NCI-H526 treated with DMSO at 0.1 percent for 48 hours (cell line): ENCODE measurements at regions not wholly inside any gene's neighbourhood (a gene's known extent, or its start where the extent isn't known, plus 50 kb on each side); places are given as distances from the start of the nearest gene placed in this dataset.

Experiments
- DNase-seq: peaks from one replicate; lab custom pipeline; 2025; lab: John Stamatoyannopoulos, UW

DNA sequence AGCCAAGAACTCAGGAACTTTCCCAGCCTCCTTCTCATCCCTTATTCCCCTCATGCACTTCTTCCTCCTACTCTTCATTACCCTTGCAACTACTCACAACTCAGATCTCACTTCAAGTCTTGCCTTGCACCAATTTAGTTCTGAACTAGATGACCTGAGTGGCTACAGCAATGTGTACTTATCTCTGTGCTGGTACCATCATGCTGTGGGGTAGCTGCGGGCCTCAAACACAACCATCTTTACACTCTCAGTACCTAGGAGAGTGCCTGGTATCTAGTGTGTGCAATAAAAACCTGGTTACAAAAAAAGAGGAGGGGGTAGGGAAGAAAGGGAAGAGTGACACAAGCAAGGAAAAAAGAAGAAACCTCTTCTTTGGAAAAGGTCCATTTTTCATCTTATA lies 219.0 kb downstream of the SPTSSA start:
- DNase-seq = no peak

DNA sequence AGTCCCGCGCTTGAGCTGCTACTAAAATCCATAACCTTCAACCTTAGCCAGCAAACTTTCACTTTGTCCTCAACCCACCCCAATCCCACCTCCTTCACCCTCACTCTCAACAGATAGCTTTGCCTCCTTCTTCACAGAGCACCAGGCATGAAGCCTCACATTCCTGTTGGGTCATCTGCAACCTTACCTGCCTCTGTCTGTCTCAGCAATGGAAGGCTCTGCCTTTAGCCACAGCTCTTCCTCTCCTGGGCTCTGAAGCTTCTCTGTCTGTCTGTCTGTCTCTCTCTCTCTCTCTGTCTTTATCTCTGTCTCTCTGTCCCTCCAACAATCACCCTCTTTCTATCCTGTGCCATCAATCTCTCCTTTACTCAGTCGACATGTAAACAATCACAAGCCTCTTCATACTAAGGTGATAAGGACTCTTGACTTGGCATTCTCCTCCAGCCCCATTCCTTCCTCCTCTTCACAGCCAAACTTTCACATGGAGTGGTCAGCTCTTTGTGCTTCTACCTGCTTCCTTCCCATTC lies 220.8 kb downstream of the SPTSSA start:
- no peak for DNase-seq

DNA sequence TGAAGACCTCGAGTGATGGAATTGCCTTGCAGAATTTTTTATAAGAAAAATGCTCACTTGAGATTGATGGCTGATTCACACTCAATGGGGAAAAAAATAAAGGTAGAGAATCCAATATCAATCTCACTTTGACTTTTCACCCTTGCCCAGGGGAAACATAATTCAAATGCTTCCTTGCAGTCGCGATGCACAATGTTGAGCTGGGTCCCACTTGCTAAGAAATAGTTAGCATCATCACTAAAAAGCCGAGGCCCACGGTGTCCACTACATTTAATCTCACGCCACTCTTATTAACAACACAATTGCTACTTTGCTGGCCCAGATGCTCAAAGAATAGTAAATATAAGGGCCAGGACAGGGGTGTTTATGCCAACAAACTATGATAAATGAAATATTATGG lies 223.4 kb downstream of the SPTSSA start:
- DNase-seq = no peak

DNA sequence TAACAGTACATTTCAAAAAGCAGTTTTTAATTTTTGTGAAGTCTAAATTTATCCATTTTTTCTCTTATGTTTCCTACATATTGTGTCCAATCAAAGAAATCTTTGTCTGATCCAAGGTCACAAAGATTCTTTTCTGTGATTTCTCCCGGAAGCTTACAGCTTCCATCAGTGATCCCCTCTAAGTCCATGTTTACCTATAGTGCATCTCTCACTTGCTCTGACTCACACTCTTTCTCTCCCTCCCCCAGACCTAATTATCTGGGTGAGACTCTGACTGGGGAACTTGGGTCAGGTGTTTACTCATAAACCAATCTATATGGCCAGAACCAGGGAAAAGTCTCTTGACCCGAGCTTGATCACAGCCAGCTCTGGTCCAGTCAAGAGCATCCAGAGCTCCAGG lies 224.4 kb downstream of the SPTSSA start:
- no peak for DNase-seq

DNA sequence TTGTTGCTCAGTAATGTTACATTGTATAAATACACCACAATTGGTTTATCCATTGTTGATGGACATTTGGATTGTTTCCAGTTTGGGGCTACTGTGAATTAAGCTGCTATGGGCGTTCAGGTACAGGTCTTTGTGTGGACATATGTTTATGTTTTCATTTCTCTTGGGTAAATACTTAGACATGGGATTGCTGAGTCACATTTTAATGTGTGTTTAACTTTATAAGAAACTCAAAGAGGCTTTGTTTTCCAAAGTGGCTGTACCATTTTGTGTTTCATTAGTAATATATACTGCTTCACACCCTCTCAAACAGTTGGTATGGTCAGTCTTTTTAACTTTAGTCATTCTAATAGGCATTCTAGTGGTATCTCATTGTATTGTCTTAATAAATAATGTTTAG lies 225.0 kb downstream of the SPTSSA start:
- DNase-seq = no peak

DNA sequence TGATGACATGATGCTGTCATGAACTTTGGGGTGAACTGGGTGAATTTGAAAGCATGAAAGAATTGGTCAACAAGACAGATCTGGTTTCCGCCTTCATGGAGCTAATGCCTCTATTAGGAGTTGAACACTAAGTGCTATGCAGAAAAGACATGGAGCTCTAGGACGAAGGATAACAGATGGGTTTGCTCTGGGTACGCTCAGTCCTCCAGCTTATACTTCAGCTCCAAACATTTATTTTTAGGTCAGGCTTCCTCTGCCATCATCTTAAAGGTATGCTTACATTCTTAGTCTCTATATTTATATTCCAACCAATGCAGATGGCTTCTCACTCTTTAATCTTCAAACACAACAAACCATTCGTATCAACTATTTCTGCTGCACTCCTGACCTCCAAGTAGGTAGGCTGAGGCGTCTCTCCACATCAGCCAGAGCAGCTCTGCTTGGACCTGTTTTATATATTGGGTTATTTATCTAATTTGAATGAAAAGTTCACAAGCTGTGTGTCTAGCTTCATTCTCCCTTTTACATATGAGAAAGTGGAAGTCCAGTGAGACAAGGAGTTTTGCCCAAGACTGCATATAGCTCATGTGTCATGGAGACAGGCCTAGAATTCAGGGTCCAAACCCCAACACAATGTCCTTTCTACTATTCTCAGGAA lies 226.3 kb downstream of the SPTSSA start:
- no peak for DNase-seq

DNA sequence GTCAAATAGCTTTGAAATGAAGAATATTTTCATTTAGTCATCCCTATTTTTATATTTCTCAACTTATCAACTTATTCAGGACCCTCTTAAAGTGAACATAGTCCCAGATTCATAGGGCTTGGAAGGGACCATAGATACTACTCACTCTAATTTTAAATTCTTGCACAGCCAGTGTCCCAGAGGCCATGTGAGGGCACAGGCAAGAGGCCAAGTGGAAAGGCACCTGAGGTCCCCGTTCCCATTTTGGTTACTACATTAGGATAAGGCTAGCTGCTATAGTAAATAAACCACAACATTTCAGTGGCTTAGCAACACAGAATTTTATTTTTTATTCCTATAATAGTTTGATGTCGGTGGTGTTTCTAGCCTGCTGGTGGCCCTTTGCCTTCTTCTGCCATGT lies 227.8 kb downstream of the SPTSSA start:
- no peak for DNase-seq

DNA sequence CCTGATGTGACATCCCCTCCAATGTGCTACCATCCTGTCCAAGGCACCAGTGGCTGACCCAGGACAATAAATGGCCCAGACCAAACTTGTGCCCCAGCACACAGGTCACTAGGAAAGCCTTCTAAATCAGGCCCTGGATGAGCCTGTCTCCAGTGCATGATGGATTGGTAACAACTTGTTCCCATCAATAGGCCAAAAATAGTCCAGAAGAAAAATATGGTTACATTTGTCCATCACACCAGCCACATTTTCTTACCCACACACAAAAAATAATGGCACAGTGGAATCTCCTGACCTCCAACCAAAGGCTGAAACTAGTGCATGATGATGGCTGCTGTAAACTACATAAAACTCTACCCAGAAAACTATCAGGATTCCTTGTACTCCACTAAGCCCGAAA lies 228.4 kb downstream of the SPTSSA start:
- DNase-seq = no peak

DNA sequence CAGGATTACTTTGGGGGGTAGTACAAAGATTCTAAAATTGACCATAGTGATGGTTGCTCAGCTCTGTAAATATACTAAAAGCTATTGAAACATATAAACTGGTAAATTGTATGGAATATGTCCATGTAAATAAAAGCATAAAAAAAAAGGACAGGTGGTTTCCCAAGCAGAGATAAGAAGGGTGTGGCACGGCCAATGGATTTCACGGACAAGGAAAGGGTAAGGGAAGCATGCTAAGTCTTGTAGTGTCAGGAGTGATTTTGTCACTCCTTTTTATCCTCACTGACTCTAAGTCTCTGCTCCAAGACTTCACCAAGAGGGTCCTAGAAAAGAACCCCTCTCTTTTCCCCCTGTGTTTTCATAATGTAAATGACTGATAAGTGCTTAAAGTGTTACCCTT lies 229.2 kb downstream of the SPTSSA start:
- no peak for DNase-seq

DNA sequence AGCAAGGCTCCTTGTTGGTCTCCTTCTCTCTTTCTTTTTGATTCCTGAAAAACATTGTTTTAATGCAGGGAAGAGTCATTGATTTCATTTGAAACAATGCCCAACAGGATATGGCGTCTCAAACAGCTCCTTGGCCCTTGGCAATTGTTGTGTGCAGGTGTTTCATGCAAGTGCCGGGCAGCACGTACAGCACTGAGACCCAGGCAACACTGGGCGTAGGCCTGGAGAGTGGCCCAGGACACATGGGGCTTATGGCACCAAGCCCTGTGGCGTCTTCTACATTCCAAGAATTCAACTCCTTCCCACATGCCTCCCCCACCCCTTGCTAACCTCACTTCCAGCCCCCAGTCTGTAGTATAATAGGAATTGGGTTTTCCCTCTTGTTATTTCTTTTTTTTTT lies 230.4 kb downstream of the SPTSSA start:
- DNase-seq = no peak

DNA sequence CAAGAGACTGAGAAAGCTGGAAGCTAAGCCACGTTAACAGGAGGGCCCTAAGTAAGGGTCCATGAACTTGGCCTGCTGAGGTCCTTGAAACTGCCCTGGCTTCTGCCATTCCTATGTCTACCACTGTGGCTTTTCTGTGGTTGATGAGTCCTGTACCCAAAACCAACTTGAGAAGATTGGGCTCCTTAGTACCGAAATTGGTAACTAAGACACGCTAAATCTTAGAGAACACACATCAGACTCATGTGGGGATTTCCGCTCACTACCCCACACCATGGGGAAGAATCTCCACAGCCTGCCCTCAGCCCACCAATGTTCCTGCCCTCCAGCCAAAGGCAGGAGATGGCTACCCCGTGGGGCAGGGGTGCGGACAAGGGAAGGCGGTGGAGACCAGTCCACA lies 232.9 kb downstream of the SPTSSA start:
- DNase-seq = no peak

DNA sequence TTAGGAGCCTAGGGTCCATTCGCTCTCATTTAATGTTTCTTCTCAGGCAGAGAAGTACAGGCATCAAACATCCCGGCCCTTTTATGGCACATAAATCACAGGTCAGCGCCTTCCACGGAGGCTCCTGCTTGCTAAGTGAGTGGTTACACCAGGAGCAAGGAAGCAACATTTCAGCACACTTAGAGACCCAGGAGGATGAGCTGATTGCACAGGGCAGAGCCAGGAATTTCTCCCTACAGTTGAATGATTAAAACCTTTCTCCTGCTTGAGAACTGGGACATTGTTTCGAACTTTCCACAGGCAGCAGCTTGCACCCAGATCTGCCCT lies 233.4 kb downstream of the SPTSSA start:
- no peak for DNase-seq

DNA sequence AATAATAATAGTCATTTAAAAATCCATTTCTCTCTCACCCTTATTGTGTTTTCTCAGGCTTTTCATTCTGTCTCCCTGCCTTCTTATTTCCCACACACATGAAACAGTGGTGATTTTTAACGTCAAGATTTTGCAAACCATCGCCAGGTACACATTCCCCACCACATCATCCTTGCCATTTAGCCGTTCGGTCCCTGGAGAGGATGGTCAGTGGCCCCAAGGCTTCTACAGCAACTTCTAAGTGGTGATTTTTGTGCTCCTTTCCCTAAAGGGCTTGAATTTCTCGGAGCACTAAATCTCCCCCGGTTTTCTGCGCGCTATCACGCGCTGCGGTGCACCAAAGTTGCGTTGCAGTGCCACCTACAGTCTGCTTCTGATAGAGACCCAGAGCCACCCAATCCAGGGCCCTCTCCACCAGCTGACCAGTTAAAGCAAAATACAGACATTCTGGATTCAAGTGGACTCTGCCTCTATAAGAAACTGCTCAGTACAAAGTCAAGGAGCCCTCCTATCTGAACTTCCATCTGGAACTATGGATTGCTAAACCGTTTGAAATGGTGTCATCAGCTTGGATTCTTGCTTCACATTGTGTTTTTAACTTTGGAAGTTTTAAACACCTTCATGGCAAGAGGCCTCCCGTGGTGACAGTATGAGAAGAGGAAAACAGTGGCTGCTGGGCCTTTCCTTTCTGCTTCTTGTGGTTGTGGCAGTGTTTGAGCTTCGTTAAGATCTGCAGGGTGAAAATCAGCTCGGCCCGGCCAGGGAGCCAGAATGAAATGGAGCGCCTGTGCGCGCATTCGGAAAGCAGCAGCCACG lies 234.0 kb downstream of the SPTSSA start:
- DNase-seq = peak; percentile 29

DNA sequence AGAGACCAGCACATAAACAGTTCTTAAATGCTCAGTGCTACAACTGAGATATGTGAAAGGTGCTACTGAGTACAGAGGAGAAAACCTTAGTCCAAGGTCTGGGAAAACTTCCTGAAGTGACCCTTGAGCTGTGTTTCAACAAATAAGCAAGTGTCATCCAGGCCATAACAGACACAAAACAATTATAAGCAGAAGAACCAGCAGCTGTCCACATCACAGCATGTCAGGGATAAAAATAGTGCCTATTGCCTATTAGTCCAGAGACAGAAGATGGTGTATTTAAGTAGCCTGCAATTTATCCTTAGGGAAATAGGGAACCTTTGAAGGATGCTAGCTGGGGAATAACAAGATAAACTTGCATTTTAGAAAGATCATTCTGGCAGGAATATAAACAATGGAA lies 237.8 kb downstream of the SPTSSA start:
- no peak for DNase-seq

DNA sequence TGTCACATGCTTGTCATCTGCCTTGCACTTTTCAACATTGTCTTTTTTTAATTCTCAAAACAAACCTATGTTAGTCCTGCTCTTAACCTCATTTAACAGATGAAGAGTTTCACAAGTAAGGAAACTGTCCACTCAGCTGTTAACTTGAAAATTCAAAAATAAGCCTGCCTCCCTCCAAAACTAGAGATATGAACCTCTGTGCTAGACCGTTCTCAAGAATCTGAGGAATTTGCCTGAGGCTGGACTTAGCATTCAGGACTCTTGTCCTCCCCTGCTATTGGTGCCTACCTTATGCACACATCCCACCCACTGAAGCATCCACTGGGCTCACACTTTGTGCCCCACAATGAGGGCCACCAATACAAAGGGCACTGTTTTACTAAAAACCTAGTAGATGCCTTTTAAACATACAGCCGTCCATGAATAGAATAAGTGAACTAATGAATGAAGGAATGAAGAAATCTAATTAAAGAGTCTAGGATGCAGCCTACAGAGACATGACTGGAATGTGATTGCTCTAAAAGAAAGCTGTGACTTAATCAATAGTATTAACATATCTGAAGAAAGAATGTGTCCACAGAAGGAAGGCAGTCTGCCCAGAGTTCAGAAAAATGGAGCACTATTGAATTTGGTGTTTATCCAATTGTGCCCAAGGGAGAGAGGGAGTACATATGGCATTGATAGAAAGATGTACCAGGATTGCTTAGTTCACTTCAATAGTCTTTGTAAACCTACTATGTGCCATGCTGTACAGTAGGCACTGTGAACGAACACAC lies 238.5 kb downstream of the SPTSSA start:
- no peak for DNase-seq

DNA sequence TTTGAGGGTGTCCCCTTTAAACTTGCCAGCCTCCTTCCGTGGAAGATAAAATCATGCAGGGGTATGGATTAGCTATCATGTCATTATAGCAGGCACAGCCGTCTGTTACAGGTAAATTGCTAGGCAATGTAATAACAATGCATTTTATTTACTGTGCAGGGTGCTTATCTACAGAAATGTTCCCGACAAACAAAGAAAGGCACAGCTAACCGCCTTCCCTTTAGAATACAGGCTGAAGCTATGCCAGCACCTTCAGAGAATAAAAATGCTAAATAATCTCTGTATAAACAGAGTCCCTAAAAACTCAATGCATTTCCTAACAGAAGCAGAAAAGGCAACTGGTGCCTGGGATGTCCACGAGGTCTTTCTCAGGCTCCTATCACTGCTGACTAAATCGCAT lies 239.2 kb downstream of the SPTSSA start:
- DNase-seq = no peak

DNA sequence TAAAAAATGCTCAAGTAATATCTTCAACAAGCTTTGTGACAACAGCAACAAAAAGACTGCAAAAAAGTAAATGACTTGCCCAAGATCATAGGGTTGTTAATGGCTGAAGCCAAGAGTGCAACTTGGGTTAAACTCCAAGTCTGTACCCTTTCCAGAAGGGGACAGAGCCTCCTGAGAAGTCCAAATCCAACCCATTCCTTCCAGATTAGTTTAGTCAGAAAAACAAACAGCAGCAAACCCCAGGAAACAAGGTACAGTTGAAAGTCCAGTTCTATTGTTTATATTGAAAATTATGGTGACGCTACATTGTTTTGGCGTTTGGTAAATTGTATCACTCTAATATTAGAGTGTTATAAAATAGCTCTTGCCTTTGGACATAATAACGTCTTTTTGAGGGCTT lies 239.9 kb downstream of the SPTSSA start:
- no peak for DNase-seq

DNA sequence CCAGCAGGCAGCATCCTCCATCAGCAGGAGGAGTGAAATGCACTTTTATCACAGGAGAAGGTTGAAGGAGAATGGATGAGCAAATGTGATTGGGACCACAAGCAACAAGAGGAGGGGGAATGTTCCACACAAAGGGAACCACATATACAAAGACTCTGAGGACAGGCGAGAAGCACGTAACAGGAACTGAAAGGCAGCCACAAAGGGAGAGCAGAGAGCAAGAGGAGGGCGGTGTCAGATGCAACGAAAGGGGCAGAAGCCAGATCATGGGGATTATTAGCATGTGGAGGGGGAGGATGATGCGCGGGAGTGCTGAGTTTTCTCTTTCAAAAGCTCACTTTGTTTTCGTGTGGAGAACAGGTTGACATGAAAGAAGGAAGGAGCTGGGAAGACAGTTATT lies 241.1 kb downstream of the SPTSSA start:
- no peak for DNase-seq

DNA sequence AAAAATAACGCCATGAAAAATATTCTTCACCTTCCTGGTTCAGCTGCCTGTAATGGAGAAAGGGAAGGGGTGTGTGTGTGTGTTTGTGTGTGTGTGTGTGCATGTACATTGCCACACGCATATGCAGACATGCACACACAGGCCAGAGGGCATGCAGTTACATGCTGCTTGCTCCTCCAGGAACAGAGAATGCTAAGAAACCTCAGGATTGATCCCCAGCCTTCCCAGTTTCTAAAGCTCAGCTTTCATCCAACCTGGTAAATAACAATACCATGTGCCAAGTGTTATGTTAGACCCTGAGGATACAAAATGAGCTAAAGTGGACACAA lies 241.7 kb downstream of the SPTSSA start:
- DNase-seq = no peak

DNA sequence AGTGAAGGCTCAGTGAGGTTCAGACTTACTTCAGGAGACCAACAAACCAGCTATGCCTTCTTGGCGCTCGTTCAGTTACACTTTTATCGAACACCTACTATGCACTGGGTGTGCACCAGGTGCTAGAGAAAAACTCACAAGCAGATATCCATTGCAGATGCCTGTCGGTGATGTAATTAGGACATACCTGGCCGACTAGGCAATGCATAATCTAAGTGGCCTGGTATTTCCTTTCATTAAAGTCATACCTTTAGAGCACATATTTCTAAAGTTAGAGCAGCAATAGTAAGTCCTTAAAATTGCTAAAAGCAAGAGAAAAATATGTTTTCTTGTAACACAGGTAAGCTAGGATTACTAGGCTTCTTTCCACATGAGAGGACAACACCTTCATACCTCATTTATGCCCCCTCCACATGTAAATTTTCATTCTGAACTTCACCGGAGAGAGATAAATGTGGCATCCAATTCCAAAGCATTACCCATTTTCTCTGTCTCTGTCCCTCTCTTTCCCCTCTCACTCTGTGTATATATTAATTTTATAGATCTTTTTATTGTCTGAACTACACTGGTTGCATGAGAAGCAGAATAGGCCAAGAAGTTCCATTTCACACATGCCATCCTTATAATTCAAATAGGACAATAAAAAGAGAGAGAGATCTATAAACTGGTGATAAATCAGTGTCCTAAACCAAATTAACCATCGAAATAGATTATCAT lies 242.2 kb downstream of the SPTSSA start:
- no peak for DNase-seq

DNA sequence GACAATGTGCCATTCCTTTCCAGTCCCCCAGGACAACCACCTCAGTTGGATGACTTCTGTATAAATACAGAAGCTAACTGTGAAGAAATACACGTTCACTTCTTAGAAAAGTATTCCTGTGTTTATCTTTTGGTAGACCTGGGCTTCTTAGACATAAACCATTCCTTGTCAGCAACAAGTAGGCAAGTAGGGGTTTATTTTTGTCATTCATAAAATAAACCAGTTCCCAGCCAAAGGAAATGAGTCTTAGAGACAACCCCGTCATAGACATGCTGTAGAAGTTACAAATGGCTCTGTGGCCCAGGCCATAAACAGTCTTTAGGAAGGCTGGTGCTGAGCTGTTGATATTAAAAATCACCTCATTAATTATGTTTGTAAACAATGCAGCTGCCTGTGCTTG lies 243.2 kb downstream of the SPTSSA start:
- DNase-seq = no peak

DNA sequence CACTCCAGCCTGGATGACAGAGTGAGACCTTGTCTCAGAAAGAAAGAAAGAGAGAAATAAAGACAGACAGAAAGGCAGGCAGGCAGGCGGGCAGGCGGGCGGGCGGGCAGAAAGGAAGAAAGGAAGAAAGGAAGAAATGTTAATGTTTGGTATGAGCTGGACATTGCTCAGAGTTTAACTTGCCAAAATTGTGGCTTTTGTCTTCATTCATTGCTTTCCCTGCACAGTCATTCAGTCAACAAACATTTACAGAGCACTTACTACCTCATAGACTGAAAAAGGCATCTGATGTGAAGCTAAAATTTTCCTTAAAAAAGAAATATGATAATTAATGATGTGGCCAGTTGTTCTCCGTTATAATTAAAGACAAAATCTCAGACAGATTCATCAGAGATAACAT lies 247.1 kb downstream of the SPTSSA start:
- no peak for DNase-seq

DNA sequence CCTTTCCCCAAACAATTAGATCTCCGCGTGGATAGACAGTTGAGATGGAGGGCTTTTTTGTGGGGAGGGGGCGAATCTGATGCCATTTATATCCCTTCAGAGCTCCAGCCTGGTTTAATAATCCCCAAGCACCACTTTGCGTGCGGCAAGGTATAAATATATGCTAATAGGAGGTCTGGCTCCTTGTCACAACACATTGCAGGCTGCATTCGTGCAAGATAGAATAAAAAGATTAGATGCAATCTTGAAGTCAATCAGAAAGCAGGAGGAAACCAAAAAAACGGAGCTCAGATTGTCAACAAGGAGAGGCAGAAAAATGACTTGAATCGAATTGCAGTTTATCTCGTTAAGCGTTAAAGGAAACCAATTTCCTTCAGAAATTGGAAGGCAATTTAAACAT lies 248.7 kb downstream of the SPTSSA start:
- no peak for DNase-seq
